Esophagus muscularis mucosa (tissue), 4 donors: ENCODE measurements at regions not wholly inside any gene's neighbourhood (a gene's known extent, or its start where the extent isn't known, plus 50 kb on each side); places are given as distances from the start of the nearest gene placed in this dataset.
"Not testable (repeated sequence)": the region's sequence is repeated elsewhere in the genome, so short reads cannot be mapped to it uniquely, and the experiment has no call there.

ENCODE experiments used
- DNase-seq: peaks from one replicate; pipeline ENCODE4 v3.0.0-alpha.2; 2017; ENCODE audit errors: extremely low spot score
- H3K27ac ChIP-seq, 4 donors: fragments of 200-600 bp; sonication (generic); replicated peaks in 1 of 4; 1 replicate in 3 of 4; 2 replicates in 1 of 4; pipeline ENCODE4 v1.5.1; 2016 to 2019; ENCODE audit warnings: mild to moderate bottlenecking in 1 of 4
- H3K27me3 ChIP-seq, 4 donors: fragments of 200-600 bp; sonication (generic); one replicate each; pipeline versions ENCODE4 v1.5.1 to v1.6.0; 2016 to 2019
- H3K36me3 ChIP-seq, 4 donors: fragments of 200-600 bp; sonication (generic); one replicate each; pipeline ENCODE4 v1.5.1; 2016 to 2019
- H3K4me1 ChIP-seq, 4 donors: fragments of 200-600 bp; sonication (generic); one replicate each; pipeline ENCODE4 v1.5.1; 2016 to 2019
- H3K4me3 ChIP-seq, 4 donors: fragments of 200-600 bp; sonication (generic); 1 replicate in 2 of 4; 2 replicates in 2 of 4; pipeline ENCODE4 v1.5.1; 2016 to 2019; ENCODE audit warnings: mild to moderate bottlenecking in 4 of 4, moderate library complexity in 1 of 4
- H3K9me3 ChIP-seq, 4 donors: fragments of 200-600 bp; sonication (generic); 1 replicate in 3 of 4; 2 replicates in 1 of 4; pipeline ENCODE4 v1.5.1; 2016 to 2019
- EP300 ChIP-seq: sonication (generic); formaldehyde crosslinking; IDR thresholded peaks from one replicate; pipeline ENCODE4 v1.6.1; 2017; ENCODE audit warnings: antibody characterized with exemption
- POLR2A ChIP-seq: fragments of 450-650 bp; IDR thresholded peaks from one replicate; pipeline ENCODE4 v1.6.1; 2017; ENCODE audit warnings: antibody characterized with exemption, moderate library complexity, mild to moderate bottlenecking, low read depth
- POLR2AphosphoS5 ChIP-seq, 2 donors: sonication (generic); formaldehyde crosslinking; IDR thresholded peaks; one replicate each; pipeline ENCODE4 v1.6.1; 2017; ENCODE audit warnings: antibody characterized with exemption in 2 of 2
- WGBS: methylation state at CpG from one replicate; pipeline ENCODE4 v1.1.5; 2018; 5-methylcytosine and 5-hydroxymethylcytosine counted together
- intact Hi-C: fragments of 100-400 bp; cut with DNase I; formaldehyde crosslinking; loops from one replicate; pipeline ENCODE4 v1.15.1; 2023
- TF ChIP-seq, protein P1 (sequence below), 3 experiments: fragments of 200-600 bp in 2 of 3; fragments of 450-650 bp in 1 of 3; sonication (generic) in 2 of 3; IDR thresholded peaks; one replicate each; pipeline ENCODE4 v1.5.1; 2017 to 2019; ENCODE audit warnings: antibody characterized with exemption in 3 of 3, mild to moderate bottlenecking in 2 of 3, moderate library complexity in 1 of 3

DNA sequence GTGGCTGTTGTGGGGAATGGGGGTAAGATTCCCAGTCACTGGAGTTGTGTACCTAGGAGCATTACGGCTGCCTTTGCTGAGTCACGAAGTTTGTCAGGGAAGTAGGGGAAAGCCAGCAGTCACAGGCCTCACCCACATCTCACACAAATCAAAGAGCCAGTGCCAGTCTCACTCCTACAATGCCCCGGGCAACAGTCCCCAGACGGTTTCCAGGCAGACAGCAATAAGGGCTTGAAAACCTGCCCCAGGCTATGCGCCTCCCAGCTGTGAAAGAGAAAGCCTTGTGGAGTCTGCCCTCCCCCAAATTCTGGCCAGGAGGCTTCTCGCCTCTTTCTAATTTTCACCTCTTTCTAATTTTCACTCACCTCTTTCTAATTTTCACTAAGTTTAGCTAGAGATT, 142.3 kb upstream of the EDNRB start:
- Histone ChIP-seq H3K36me3 (no peaks in the 10 kb centered on the region), H3K4me3 (no peak overlapping the region), H3K9me3 (peaks cover 0 to 13% (median 5%) of the 10 kb centered on the region in 4 donors), H3K4me1 (no peaks in the 10 kb centered on the region), H3K27me3 (no peaks in the 10 kb centered on the region), H3K27ac (no peak overlapping the region)
- DNase-seq = no peak
- TF ChIP-seq, protein P1, sequence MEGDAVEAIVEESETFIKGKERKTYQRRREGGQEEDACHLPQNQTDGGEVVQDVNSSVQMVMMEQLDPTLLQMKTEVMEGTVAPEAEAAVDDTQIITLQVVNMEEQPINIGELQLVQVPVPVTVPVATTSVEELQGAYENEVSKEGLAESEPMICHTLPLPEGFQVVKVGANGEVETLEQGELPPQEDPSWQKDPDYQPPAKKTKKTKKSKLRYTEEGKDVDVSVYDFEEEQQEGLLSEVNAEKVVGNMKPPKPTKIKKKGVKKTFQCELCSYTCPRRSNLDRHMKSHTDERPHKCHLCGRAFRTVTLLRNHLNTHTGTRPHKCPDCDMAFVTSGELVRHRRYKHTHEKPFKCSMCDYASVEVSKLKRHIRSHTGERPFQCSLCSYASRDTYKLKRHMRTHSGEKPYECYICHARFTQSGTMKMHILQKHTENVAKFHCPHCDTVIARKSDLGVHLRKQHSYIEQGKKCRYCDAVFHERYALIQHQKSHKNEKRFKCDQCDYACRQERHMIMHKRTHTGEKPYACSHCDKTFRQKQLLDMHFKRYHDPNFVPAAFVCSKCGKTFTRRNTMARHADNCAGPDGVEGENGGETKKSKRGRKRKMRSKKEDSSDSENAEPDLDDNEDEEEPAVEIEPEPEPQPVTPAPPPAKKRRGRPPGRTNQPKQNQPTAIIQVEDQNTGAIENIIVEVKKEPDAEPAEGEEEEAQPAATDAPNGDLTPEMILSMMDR (IDR thresholded peaks at IDR 0.05) = no peak
- WGBS = 97% methylated on average over 5 of the region's 6 CpGs
- intact Hi-C loops = no loop called here

DNA sequence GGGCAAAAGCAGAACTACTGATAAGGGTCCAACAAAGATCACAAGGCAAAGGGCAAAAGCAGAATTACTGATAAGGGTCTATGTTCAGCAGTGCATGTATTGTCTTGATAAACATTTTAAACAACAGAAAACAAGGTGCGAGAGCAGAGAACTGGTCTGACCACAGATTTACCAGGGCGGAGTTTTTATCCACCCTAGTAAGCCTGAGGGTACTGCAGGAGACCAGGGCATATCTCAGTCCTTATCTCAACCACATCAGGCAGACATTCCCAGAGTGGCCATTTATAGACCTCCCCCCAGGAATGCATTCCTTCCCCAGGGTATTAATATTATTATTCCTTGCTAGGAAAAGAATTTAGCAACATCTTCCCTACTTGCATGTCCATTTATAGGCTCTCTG, 138.2 kb upstream of the EDNRB start:
- H3K9me3 ChIP-seq = peaks cover 0 to 15% (median 7%) of the 10 kb centered on the region in 4 donors
- peaks cover 0 to 14% (median 6%) of the 10 kb centered on the region in 4 donors for H3K4me1 ChIP-seq
- DNase-seq, H3K27ac ChIP-seq, H3K4me3 ChIP-seq, intact Hi-C loops, H3K36me3 ChIP-seq, H3K27me3 ChIP-seq: not testable (repeated sequence)
- WGBS = 97% methylated on average over 2 of the region's 2 CpGs

DNA sequence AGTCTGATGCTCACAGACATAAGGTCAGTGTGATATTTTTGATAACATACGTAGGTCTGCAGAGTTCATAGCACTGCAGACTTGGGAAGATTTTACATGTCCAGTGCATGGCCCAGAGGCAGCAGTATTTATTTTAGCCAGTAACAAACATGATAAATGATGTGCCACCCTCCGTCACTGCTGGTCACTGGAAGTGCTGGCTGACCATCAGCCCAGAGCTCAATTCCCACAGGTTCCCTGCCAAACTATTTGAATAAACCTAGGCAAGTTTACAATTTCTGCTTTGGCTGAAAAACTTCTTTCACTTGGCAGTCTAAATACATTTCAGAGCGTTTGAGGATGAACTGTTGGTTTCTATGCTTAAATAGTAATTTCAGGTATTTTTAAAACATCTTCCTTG, 135.5 kb upstream of the EDNRB start:
- Histone ChIP-seq H3K36me3 (no peaks in the 10 kb centered on the region), H3K27me3 (no peaks in the 10 kb centered on the region), H3K9me3 (peaks cover 0 to 15% (median 7%) of the 10 kb centered on the region in 4 donors), H3K27ac (no peak overlapping the region), H3K4me3 (no peak overlapping the region), H3K4me1 (peaks cover 0 to 14% (median 6%) of the 10 kb centered on the region in 4 donors)
- TF ChIP-seq, protein P1 (IDR thresholded peaks at IDR 0.05) = no peak
- no peak for TF ChIP-seq EP300
- TF ChIP-seq POLR2A = no peak
- TF ChIP-seq POLR2AphosphoS5 (IDR thresholded peaks at IDR 0.05) = no peak
- intact Hi-C loops = no loop called here
- DNase-seq = no peak
- 26% methylated on average over 3 of the region's 3 CpGs for WGBS

DNA sequence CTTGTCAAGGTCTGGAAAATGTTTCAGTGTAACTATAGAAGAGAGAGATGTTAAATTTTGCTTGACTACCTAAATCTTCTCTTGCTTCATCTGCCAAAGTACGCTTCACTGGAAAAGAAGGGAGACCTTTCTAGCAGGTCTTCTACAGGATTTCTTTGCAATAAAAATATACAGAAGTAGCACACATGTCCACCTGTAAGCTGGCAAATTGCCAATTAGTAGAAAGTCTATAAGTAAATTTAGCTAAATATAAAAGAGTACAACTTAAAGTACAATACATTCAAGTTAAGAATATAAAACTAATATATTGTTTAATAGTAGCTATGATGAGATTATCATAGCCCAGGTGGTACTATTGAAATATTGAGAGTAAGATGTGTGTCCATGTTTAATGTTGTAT, 128.5 kb upstream of the EDNRB start:
- Histone ChIP-seq H3K36me3 (no peaks in the 10 kb centered on the region), H3K9me3 (no peaks in the 10 kb centered on the region), H3K4me1 (no peaks in the 10 kb centered on the region), H3K27me3 (no peaks in the 10 kb centered on the region), H3K4me3 (no peak overlapping the region), H3K27ac (no peak overlapping the region)
- TF ChIP-seq, protein P1 (IDR thresholded peaks at IDR 0.05) = no peak
- TF ChIP-seq POLR2A = no peak
- TF ChIP-seq POLR2AphosphoS5 (IDR thresholded peaks at IDR 0.05) = no peak
- no peak for TF ChIP-seq EP300
- 59% methylated on average over 1 of the region's 1 CpG for WGBS
- no peak for DNase-seq
- intact Hi-C loops = no loop called here

DNA sequence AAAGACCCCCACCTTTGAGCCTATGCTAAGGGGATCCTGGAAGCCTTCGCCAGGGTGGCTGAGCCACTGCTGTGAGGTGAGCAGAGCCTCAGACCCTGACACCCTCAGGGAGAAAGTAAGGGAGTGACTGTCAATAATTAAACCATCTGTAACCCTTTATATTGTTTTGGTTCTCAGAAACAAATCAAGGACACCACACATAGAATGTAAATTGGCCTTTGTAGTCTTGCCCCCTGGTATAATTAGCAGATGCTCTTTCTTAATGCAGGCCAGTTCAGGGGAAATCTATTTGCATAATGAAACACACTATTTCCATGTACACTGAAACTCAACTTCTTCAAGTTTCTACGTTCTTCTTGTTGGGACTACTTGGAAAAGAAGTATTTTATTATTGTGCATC, 127.7 kb upstream of the EDNRB start:
- no peaks in the 10 kb centered on the region for H3K4me1 ChIP-seq
- no peak overlapping the region for H3K4me3 ChIP-seq
- no peaks in the 10 kb centered on the region for H3K9me3 ChIP-seq
- WGBS = 35% methylated on average over 2 of the region's 2 CpGs
- no peak overlapping the region for H3K27ac ChIP-seq
- TF ChIP-seq EP300 (no peak), POLR2A (no peak), POLR2AphosphoS5 (IDR thresholded peaks at IDR 0.05) (no peak)
- TF ChIP-seq, protein P1 (IDR thresholded peaks at IDR 0.05) = no peak
- no peaks in the 10 kb centered on the region for H3K27me3 ChIP-seq
- DNase-seq = no peak
- no peaks in the 10 kb centered on the region for H3K36me3 ChIP-seq
- intact Hi-C loops = no loop called here
